ENCODE measurements at regions not wholly inside any gene's neighbourhood (a gene's known extent, or its start where the extent isn't known, plus 50 kb on each side); places are given as distances from the start of the nearest gene placed in this dataset.

- TF ChIP-seq CTCF (IDR thresholded peaks at IDR 0.05) (no peak), POLR2A (IDR thresholded peaks at IDR 0.05) (no peak)
Observed at GRCh38 chr5:61748651-61749050, 416.6 kb downstream of the ZSWIM6 start.

Measured in lower leg skin (tissue), 3 donors.